GM12878 (cell line): ENCODE measurements at regions not wholly inside any gene's neighbourhood (a gene's known extent, or its start where the extent isn't known, plus 50 kb on each side); places are given as distances from the start of the nearest gene placed in this dataset.

Source experiments
- ATAC-seq: fragments of 200-7000 bp; cut with Tn5 transposase; 3 replicates; pipeline ENCODE4 v1.9.1; 2020; ENCODE audit warnings: mild to moderate bottlenecking, moderate library complexity
- BruUV-seq: library from RNA; stranded (reverse); fragments of 400-500 nt; replicated peaks from 2 replicates; lab custom pipeline; 2021; lab: Mats Ljungman, UMichigan
- CTCF ChIA-PET: fragments of 300-600 bp; sonication (Branson Sonifier 250); formaldehyde crosslinking; extraction: SDS; loops from one replicate; lab custom pipeline; 2021; ENCODE audit warnings: inconsistent platforms; lab: Yijun Ruan, JAX
- POLR2A ChIA-PET: fragments of 350-600 bp; formaldehyde crosslinking; extraction: SDS; loops from one replicate; lab custom pipeline; 2021; ENCODE audit warnings: inconsistent platforms; lab: Charles Lee
- RAD21 ChIA-PET: fragments of 300-600 bp; sonication (Branson Sonifier 250); formaldehyde crosslinking; loops from one replicate; lab custom pipeline; 2023; ENCODE audit warnings: antibody characterized with exemption; ENCODE audit not compliant: unreplicated experiment; lab: Charles Lee
- SMC1A ChIA-PET: fragments of 300-600 bp; sonication (Branson Sonifier 250); formaldehyde crosslinking; loops from one replicate; lab custom pipeline; 2023; ENCODE audit not compliant: unreplicated experiment, uncharacterized antibody; lab: Charles Lee
- DNase-seq: peaks from one replicate; pipeline ENCODE4 v3.0.0-alpha.2; 2011; ENCODE audit warnings: low read depth, low spot score
- FAIRE-seq: peaks from 3 replicates; lab custom pipeline; 2011; peaks lifted over from hg19 to GRCh38; lab: Jason Lieb, UNC
- H2AFZ ChIP-seq: 2 replicates; pipeline ENCODE4 v1.6.0; 2011; ENCODE audit warnings: low read depth, low read length, control low read depth; ENCODE audit not compliant: control insufficient read depth
- H3K27ac ChIP-seq: 2 replicates; pipeline ENCODE4 v1.5.1; 2011; ENCODE audit warnings: control low read depth; ENCODE audit not compliant: control insufficient read depth, insufficient read depth
- H3K27me3 ChIP-seq, 2 experiments: replicated peaks in 1 of 2; 2 replicates each; pipeline versions ENCODE4 v1.6.0 to v1.6.1; 2011; ENCODE audit warnings: low read length in 1 of 2; ENCODE audit not compliant: control insufficient read depth in 2 of 2, insufficient read depth in 2 of 2
- H3K36me3 ChIP-seq, 2 experiments: 2 replicates each; pipeline ENCODE4 v1.5.1; 2011; ENCODE audit warnings: low read length in 1 of 2; ENCODE audit not compliant: control insufficient read depth in 2 of 2, insufficient read depth in 2 of 2
- H3K4me1 ChIP-seq: 2 replicates; pipeline ENCODE4 v1.6.1; 2011; ENCODE audit warnings: mild to moderate bottlenecking, low read length, moderate library complexity, mixed read lengths; ENCODE audit not compliant: control insufficient read depth, insufficient read depth
- H3K4me2 ChIP-seq: 2 replicates; pipeline ENCODE4 v1.6.0; 2011; ENCODE audit warnings: control low read depth; ENCODE audit not compliant: control insufficient read depth, insufficient read depth
- H3K4me3 ChIP-seq: fragments of 200-600 bp; sonication (generic); 2 replicates; pipeline ENCODE4 v1.5.1; 2016
- H3K79me2 ChIP-seq: 2 replicates; pipeline ENCODE4 v1.6.0; 2011; ENCODE audit warnings: low read length; ENCODE audit not compliant: control insufficient read depth, insufficient read depth
- H3K9ac ChIP-seq: 2 replicates; pipeline ENCODE4 v1.8.0; 2011; ENCODE audit warnings: low read length, control low read depth, mixed read lengths; ENCODE audit not compliant: control insufficient read depth, insufficient read depth
- H3K9me3 ChIP-seq: replicated peaks from 3 replicates; pipeline ENCODE4 v1.5.1; 2011; ENCODE audit warnings: mild to moderate bottlenecking, low read length; ENCODE audit not compliant: control insufficient read depth, insufficient read depth
- H4K20me1 ChIP-seq: 2 replicates; pipeline ENCODE4 v1.6.0; 2011; ENCODE audit not compliant: control insufficient read depth, insufficient read depth
- DPF2 ChIP-seq: fragments of 450-650 bp; IDR thresholded peaks from 2 replicates; pipeline ENCODE4 v1.6.1; 2017; ENCODE audit warnings: mild to moderate bottlenecking
- MAX ChIP-seq: IDR thresholded peaks from 2 replicates; pipeline ENCODE4 v1.6.1; 2012; ENCODE audit warnings: low read depth, low read length, improper control_type of control experiment
- MLLT1 ChIP-seq: fragments of 450-650 bp; IDR thresholded peaks from 2 replicates; pipeline ENCODE4 v1.6.1; 2016; ENCODE audit warnings: mild to moderate bottlenecking
- MXI1 ChIP-seq: fragments of 150-350 bp; IDR thresholded peaks from 2 replicates; pipeline ENCODE4 v1.6.1; 2011; ENCODE audit warnings: low read depth, mild to moderate bottlenecking, inconsistent platforms, low read length, improper control_type of control experiment
- MYB ChIP-seq: fragments of 150-350 bp; IDR thresholded peaks from 2 replicates; pipeline ENCODE4 v1.6.1; 2014; ENCODE audit warnings: mild to moderate bottlenecking, low read depth, low read length, borderline replicate concordance
- WGBS: methylation state at CpG from one replicate; pipeline ENCODE4 v1.1.6; 2016; ENCODE audit warnings: low lambda C conversion rate; ENCODE audit not compliant: insufficient replicate concordance, insufficient coverage; ENCODE audit errors: missing lambda C conversion rate; 5-methylcytosine and 5-hydroxymethylcytosine counted together
- in situ Hi-C: fragments of 300-500 bp; cut with MboI; formaldehyde crosslinking; loops from 9 replicates; pipeline ENCODE4 v1.14.3; 2018; ENCODE audit warnings: mixed read lengths
- intact Hi-C: fragments of 100-400 bp; cut with micrococcal nuclease; formaldehyde crosslinking; loops from one replicate; pipeline ENCODE4 v1.14.2; 2022; ENCODE audit not compliant: unreplicated experiment

GRCh38 chr5:31051316-31051715 lies 142.2 kb upstream of the CDH6 start:
- 2% methylated on average over 4 of the region's 4 CpGs for WGBS
- H3K27ac ChIP-seq, result no peak overlapping the region
- no peaks in the 10 kb centered on the region for H3K27me3 ChIP-seq
- intact Hi-C loops (no loop called here), in situ Hi-C loops (no loop called here)
- TF ChIP-seq MYB (no peak), MLLT1 (no peak), MAX (no peak), DPF2 (no peak), MXI1 (no peak)
- ChIA-PET CTCF (no interaction called here), SMC1A (interaction anchor here (1.3 to 1.8 kb wide), 2 partner anchors 9 to 12 kb away, joined by 3 to 5 read pairs; no protein-coding TSS in a partner anchor), RAD21 (no interaction called here), POLR2A (no interaction called here)
- BruUV-seq, result no TSS peak
- FAIRE-seq (no peak), DNase-seq (no peak), ATAC-seq (no peak)
- no peaks in the 10 kb centered on the region for H3K9me3 ChIP-seq
- no peak overlapping the region for H2AFZ ChIP-seq
- no peak overlapping the region for H3K9ac ChIP-seq
- no peak overlapping the region for H3K4me2 ChIP-seq
- no peak overlapping the region for H3K4me3 ChIP-seq
- no peaks in the 10 kb centered on the region for H4K20me1 ChIP-seq
- no peaks in the 10 kb centered on the region for H3K79me2 ChIP-seq
- no peaks in the 10 kb centered on the region for H3K36me3 ChIP-seq
- H3K4me1 ChIP-seq, result no peaks in the 10 kb centered on the region
